ENCODE measurements at regions not wholly inside any gene's neighbourhood (a gene's known extent, or its start where the extent isn't known, plus 50 kb on each side); places are given as distances from the start of the nearest gene placed in this dataset.
A peak's percentile ranks its signal among the peaks of the same experiment; 100 is the strongest.

- no peak for ATAC-seq
- no peak for TF ChIP-seq SNAI2 (CRISPR knock-in tag; IDR thresholded peaks at IDR 0.05)
- no peak for TF ChIP-seq TCF4 (CRISPR knock-in tag; IDR thresholded peaks at IDR 0.05; ENCODE audit: borderline replicate concordance)
- no peak for TF ChIP-seq ZFP30 (CRISPR knock-in tag; IDR thresholded peaks at IDR 0.05)
- no peak for TF ChIP-seq PPARA (CRISPR knock-in tag; IDR thresholded peaks at IDR 0.05; ENCODE audit: borderline replicate concordance)
- TF ChIP-seq BACH2 (CRISPR knock-in tag; IDR thresholded peaks at IDR 0.05; ENCODE audit: borderline replicate concordance) = no peak
- TF ChIP-seq ZFP3 (CRISPR knock-in tag; IDR thresholded peaks at IDR 0.05) = no peak
- TF ChIP-seq POU6F1 (CRISPR knock-in tag; IDR thresholded peaks at IDR 0.05; ENCODE audit: borderline replicate concordance, low read depth) = no peak
- no peak for TF ChIP-seq TSHZ2 (CRISPR knock-in tag; IDR thresholded peaks at IDR 0.05)
Observed at GRCh38 chr3:177475356-177475665, 278.0 kb upstream of the TBL1XR1 start.

- TF ChIP-seq TSHZ2 (CRISPR knock-in tag; IDR thresholded peaks at IDR 0.05) (peak; percentile 34; the same call in 1 of the 2 replicates), CREB5 (CRISPR knock-in tag; IDR thresholded peaks at IDR 0.05; ENCODE audit: low read depth) (no peak), ISL1 (CRISPR knock-in tag; IDR thresholded peaks at IDR 0.05) (peak; percentile 78)
- no peak for ATAC-seq
Observed at GRCh38 chr3:177476495-177476894, 279.2 kb upstream of the TBL1XR1 start.

- TF ChIP-seq CSDC2 (CRISPR knock-in tag; IDR thresholded peaks at IDR 0.05) = no peak
- no peak for TF ChIP-seq ESRRG (CRISPR knock-in tag; IDR thresholded peaks at IDR 0.05)
- TF ChIP-seq OSR1 (CRISPR knock-in tag; IDR thresholded peaks at IDR 0.05) = no peak
- TF ChIP-seq TSHZ2 (CRISPR knock-in tag; IDR thresholded peaks at IDR 0.05) = no peak
- no peak for TF ChIP-seq SNAI2 (CRISPR knock-in tag; IDR thresholded peaks at IDR 0.05)
- no peak for TF ChIP-seq PPARA (CRISPR knock-in tag; IDR thresholded peaks at IDR 0.05; ENCODE audit: borderline replicate concordance)
- TF ChIP-seq CSRNP3 (CRISPR knock-in tag; IDR thresholded peaks at IDR 0.05) = no peak
- ATAC-seq = no peak
Observed at GRCh38 chr3:177476921-177477435, 279.7 kb upstream of the TBL1XR1 start.

Measured in SK-N-SH treated with all-trans-retinoic acid at 6 μM for 48 hours (cell line).